H1 (cell line): ENCODE measurements at regions not wholly inside any gene's neighbourhood (a gene's known extent, or its start where the extent isn't known, plus 50 kb on each side); places are given as distances from the start of the nearest gene placed in this dataset.

Source experiments
- CTCF ChIA-PET: fragments of 300-600 bp; sonication (Branson Sonifier 250); formaldehyde crosslinking; loops from one replicate; lab custom pipeline; 2021; ENCODE audit not compliant: partially characterized antibody; lab: Charles Lee
- POLR2A ChIA-PET: fragments of 300-600 bp; sonication (Branson Sonifier 250); formaldehyde crosslinking; loops from one replicate; lab custom pipeline; 2021; ENCODE audit warnings: inconsistent platforms; ENCODE audit not compliant: partially characterized antibody; lab: Charles Lee
- DNase-seq, 2 experiments: peaks; one replicate each; pipeline versions ENCODE4 v3.0.0 to v3.0.0-alpha.2; 2010 to 2022; ENCODE audit warnings: low spot score in 2 of 2, low read depth in 1 of 2, mixed read lengths in 1 of 2
- FAIRE-seq: peaks from 2 replicates; lab custom pipeline; 2011; peaks lifted over from hg19 to GRCh38; lab: Jason Lieb, UNC
- H2AFZ ChIP-seq: 2 replicates; pipeline ENCODE4 v1.8.1; 2012; ENCODE audit warnings: low read length, inconsistent platforms
- H2AK5ac ChIP-seq: 2 replicates; pipeline ENCODE4 v1.6.1; 2013; ENCODE audit warnings: low read depth, low read length
- H2BK120ac ChIP-seq: replicated peaks from 2 replicates; pipeline ENCODE3; 2013; ENCODE audit warnings: low read depth, low read length, inconsistent platforms
- H2BK12ac ChIP-seq: 2 replicates; pipeline ENCODE4 v1.6.1; 2013; ENCODE audit warnings: low read depth, low read length
- H2BK15ac ChIP-seq: 2 replicates; pipeline ENCODE4 v1.6.1; 2013; ENCODE audit warnings: low read length
- H2BK20ac ChIP-seq: 2 replicates; pipeline ENCODE4 v1.6.1; 2013; ENCODE audit warnings: low read length
- H2BK5ac ChIP-seq: 2 replicates; pipeline ENCODE4 v1.6.1; 2013; ENCODE audit warnings: low read depth, low read length
- H3K14ac ChIP-seq: 2 replicates; pipeline ENCODE4 v1.6.1; 2013; ENCODE audit warnings: inconsistent platforms; ENCODE audit not compliant: insufficient read length
- H3K18ac ChIP-seq: 2 replicates; pipeline ENCODE4 v1.6.1; 2013; ENCODE audit warnings: low read length; ENCODE audit errors: extremely low read depth
- H3K23ac ChIP-seq: 2 replicates; pipeline ENCODE4 v1.6.1; 2013; ENCODE audit warnings: inconsistent platforms; ENCODE audit not compliant: insufficient read length
- H3K23me2 ChIP-seq: 2 replicates; pipeline ENCODE4 v1.6.1; 2013; ENCODE audit warnings: low read depth, low read length
- H3K27ac ChIP-seq: 2 replicates; pipeline ENCODE4 v1.6.1; 2011; ENCODE audit warnings: low read depth, low read length, inconsistent platforms
- H3K27me3 ChIP-seq, 4 experiments: replicated peaks in 1 of 4; 1 replicate in 1 of 4; 2 replicates in 3 of 4; pipeline versions ENCODE4 v1.6.1 to v1.8.1; 2011 to 2013; ENCODE audit warnings: low read length in 3 of 4, mild to moderate bottlenecking in 3 of 4, inconsistent platforms in 2 of 4, mixed read lengths in 2 of 4, moderate library complexity in 1 of 4; ENCODE audit not compliant: control insufficient read depth in 3 of 4, insufficient read depth in 3 of 4; ENCODE audit errors: extremely low read depth in 1 of 4
- H3K36me3 ChIP-seq, 4 experiments: 2 replicates each; pipeline versions ENCODE4 v1.6.1 to v1.8.1; 2011 to 2013; ENCODE audit warnings: mild to moderate bottlenecking in 4 of 4, low read length in 3 of 4, moderate library complexity in 2 of 4, control low read depth in 1 of 4, inconsistent platforms in 1 of 4; ENCODE audit not compliant: insufficient read depth in 4 of 4, control insufficient read depth in 2 of 4
- H3K4ac ChIP-seq: replicated peaks from 2 replicates; pipeline ENCODE3; 2013; ENCODE audit warnings: low read length, low read depth, mixed read lengths, inconsistent platforms; ENCODE audit not compliant: insufficient read length
- H3K4me1 ChIP-seq, 4 experiments: replicated peaks in 1 of 4; 1 replicate in 1 of 4; 2 replicates in 3 of 4; pipeline versions ENCODE4 v1.6.1 to v1.8.1; 2011 to 2013; ENCODE audit warnings: low read length in 3 of 4, inconsistent platforms in 2 of 4, mixed read lengths in 1 of 4; ENCODE audit not compliant: insufficient read depth in 4 of 4, control insufficient read depth in 3 of 4
- H3K4me2 ChIP-seq, 2 experiments: 2 replicates each; pipeline versions ENCODE4 v1.6.1 to v1.8.1; 2011 to 2013; ENCODE audit warnings: low read depth in 2 of 2, low read length in 2 of 2, control low read depth in 1 of 2, inconsistent platforms in 1 of 2, mild to moderate bottlenecking in 1 of 2; ENCODE audit not compliant: insufficient read depth in 1 of 2
- H3K4me3 ChIP-seq, 4 experiments: fragments of 200-600, 300-600 bp in 1 of 4; sonication (generic), shearing (Covaris generic), sonication (Bioruptor Twin) in 1 of 4; 2 replicates each; pipeline versions ENCODE4 v1.5.1 to v1.8.1; 2011 to 2016; ENCODE audit warnings: low read length in 4 of 4, low read depth in 3 of 4, control low read depth in 2 of 4, inconsistent platforms in 2 of 4, mild to moderate bottlenecking in 2 of 4, mixed read lengths in 1 of 4, moderate library complexity in 1 of 4; ENCODE audit not compliant: insufficient read depth in 2 of 4; ENCODE audit errors: extremely low read depth in 1 of 4
- H3K56ac ChIP-seq: replicated peaks from 2 replicates; pipeline ENCODE3; 2013; ENCODE audit warnings: low read depth, mild to moderate bottlenecking, mixed read lengths, low read length, inconsistent platforms; ENCODE audit not compliant: insufficient read length
- H3K79me1 ChIP-seq: 2 replicates; pipeline ENCODE4 v1.6.1; 2013; ENCODE audit warnings: low read depth, low read length, control low read depth
- H3K79me2 ChIP-seq, 2 experiments: 2 replicates each; pipeline versions ENCODE4 v1.6.1 to v1.8.1; 2012 to 2013; ENCODE audit warnings: low read length in 2 of 2, mild to moderate bottlenecking in 2 of 2, inconsistent platforms in 1 of 2; ENCODE audit not compliant: insufficient read depth in 2 of 2, control insufficient read depth in 1 of 2
- H3K9ac ChIP-seq, 4 experiments: replicated peaks in 1 of 4; 1 replicate in 1 of 4; 2 replicates in 3 of 4; pipeline versions ENCODE4 v1.6.1 to v1.8.1; 2011 to 2013; ENCODE audit warnings: low read depth in 3 of 4, low read length in 3 of 4, control low read depth in 2 of 4, mild to moderate bottlenecking in 2 of 4, moderate library complexity in 2 of 4, inconsistent platforms in 1 of 4; ENCODE audit errors: extremely low read depth in 1 of 4
- H3K9me3 ChIP-seq, 2 experiments: 2 replicates each; pipeline versions ENCODE4 v1.6.1 to v1.8.1; 2012 to 2013; ENCODE audit warnings: mild to moderate bottlenecking in 2 of 2, moderate library complexity in 2 of 2, control low read depth in 1 of 2, inconsistent platforms in 1 of 2, low read depth in 1 of 2, low read length in 1 of 2, mixed read lengths in 1 of 2; ENCODE audit not compliant: insufficient read depth in 2 of 2
- H4K20me1 ChIP-seq, 2 experiments: replicated peaks in 1 of 2; 2 replicates each; pipeline versions ENCODE3 to v1.8.1; 2011 to 2013; ENCODE audit warnings: inconsistent platforms in 2 of 2, low read length in 2 of 2, mild to moderate bottlenecking in 1 of 2; ENCODE audit not compliant: insufficient read depth in 2 of 2, control insufficient read depth in 1 of 2
- H4K5ac ChIP-seq: 2 replicates; pipeline ENCODE4 v1.6.1; 2013; ENCODE audit warnings: low read length, low read depth, mixed read lengths, inconsistent platforms; ENCODE audit not compliant: insufficient read length
- H4K8ac ChIP-seq: 2 replicates; pipeline ENCODE4 v1.8.0; 2013; ENCODE audit warnings: mild to moderate bottlenecking, moderate library complexity, low read length, inconsistent platforms; ENCODE audit not compliant: insufficient read depth; ENCODE audit errors: extremely low read depth
- H4K91ac ChIP-seq: replicated peaks from 2 replicates; pipeline ENCODE3; 2013; ENCODE audit warnings: low read length, mixed read lengths, inconsistent platforms; ENCODE audit not compliant: insufficient read length
- CBX8 ChIP-seq: fragments of 300-800, 300-1000 bp; sonication (generic); IDR thresholded peaks from 2 replicates; pipeline ENCODE4 v1.7.1; 2016; ENCODE audit warnings: low read depth, low read length, borderline replicate concordance
- CTCF ChIP-seq, 3 experiments: IDR thresholded peaks; 1 replicate in 2 of 3; 2 replicates in 1 of 3; pipeline versions ENCODE4 v1.5.1 to v1.6.1; 2011; ENCODE audit warnings: low read length in 3 of 3, mild to moderate bottlenecking in 3 of 3, inconsistent platforms in 2 of 3, low read depth in 1 of 3, moderate library complexity in 1 of 3; ENCODE audit not compliant: insufficient read depth in 1 of 3; ENCODE audit errors: control extremely low read depth in 1 of 3
- SIRT6 ChIP-seq: IDR thresholded peaks from one replicate; pipeline ENCODE4 v1.7.1; 2012; ENCODE audit warnings: low read length, inconsistent platforms

- ChIA-PET CTCF (no interaction called here), POLR2A (no interaction called here)
- no peak overlapping the region for H3K4ac ChIP-seq
Measured at GRCh38 chr18:70598406-70598805, 309.6 kb downstream of the SOCS6 start.

More at GRCh38 chr18:70598406-70598805, 309.6 kb downstream of the SOCS6 start:
- H3K9me3 ChIP-seq = peaks cover 48 to 66% of the 10 kb centered on the region in 2 experiments
- no peak overlapping the region for H3K56ac ChIP-seq
- H2BK5ac ChIP-seq = no peak overlapping the region
- no peak overlapping the region for H2AFZ ChIP-seq
- no peak overlapping the region for H3K4me3 ChIP-seq
- FAIRE-seq = no peak
- no peaks in the 10 kb centered on the region for H3K79me2 ChIP-seq
- H4K20me1 ChIP-seq = no peaks in the 10 kb centered on the region
- no peak overlapping the region for H3K14ac ChIP-seq
- no peak overlapping the region for H4K8ac ChIP-seq
- no peak overlapping the region for H3K27ac ChIP-seq
- H3K23ac ChIP-seq = no peak overlapping the region
- no peak overlapping the region for H3K4me2 ChIP-seq
- H3K36me3 ChIP-seq = no peaks in the 10 kb centered on the region
- no peaks in the 10 kb centered on the region for H3K23me2 ChIP-seq
- H4K5ac ChIP-seq = no peak overlapping the region
- no peak overlapping the region for H2BK20ac ChIP-seq
- H3K4me1 ChIP-seq = no peaks in the 10 kb centered on the region
- H4K91ac ChIP-seq = no peak overlapping the region
- no peak overlapping the region for H2BK120ac ChIP-seq
- H3K18ac ChIP-seq = no peak overlapping the region
- no peak overlapping the region for H3K9ac ChIP-seq
- no peak overlapping the region for H2BK15ac ChIP-seq
- no peak overlapping the region for H2AK5ac ChIP-seq
- no peaks in the 10 kb centered on the region for H3K27me3 ChIP-seq
- DNase-seq = no peak
- H3K79me1 ChIP-seq = no peaks in the 10 kb centered on the region
- H2BK12ac ChIP-seq = no peak overlapping the region
- TF ChIP-seq CTCF (IDR thresholded peaks at IDR 0.05; ENCODE audit: control extremely low read depth in 1 of 3, insufficient read depth in 1 of 3, low read depth in 1 of 3, low read length in 3 of 3) (no peak), CBX8 (no peak), SIRT6 (no peak)
